Peyer's patch (tissue), 4 donors: ENCODE measurements at regions not wholly inside any gene's neighbourhood (a gene's known extent, or its start where the extent isn't known, plus 50 kb on each side); places are given as distances from the start of the nearest gene placed in this dataset.

Experiments used
- CTCF ChIP-seq, 6 experiments: fragments of 450-650 bp in 4 of 6; fragments of 200-600 bp in 2 of 6; sonication (generic) in 1 of 6; IDR thresholded peaks; one replicate each; pipeline ENCODE4 v1.5.1; 2017 to 2019; ENCODE audit warnings: antibody characterized with exemption in 6 of 6, mild to moderate bottlenecking in 3 of 6, moderate library complexity in 1 of 6
- POLR2A ChIP-seq, 2 donors: fragments of 450-650 bp; IDR thresholded peaks; one replicate each; pipeline ENCODE4 v1.5.1; 2017; ENCODE audit warnings: antibody characterized with exemption in 2 of 2, mild to moderate bottlenecking in 2 of 2, moderate library complexity in 2 of 2

GRCh38 chr10:4007771-4008170 is 222.8 kb upstream of the KLF6 start:
- no peak for TF ChIP-seq CTCF (IDR thresholded peaks at IDR 0.05)
- TF ChIP-seq POLR2A (IDR thresholded peaks at IDR 0.05): no peak
